ENCODE measurements at regions not wholly inside any gene's neighbourhood (a gene's known extent, or its start where the extent isn't known, plus 50 kb on each side); places are given as distances from the start of the nearest gene placed in this dataset.

GRCh38 chr14:89651805-89652204 is 234.8 kb upstream of the FOXN3 start:
- Histone ChIP-seq H3K36me3 (ENCODE audit: control insufficient read depth, insufficient read depth, low read length) (no peaks in the 10 kb centered on the region), H3K27me3 (ENCODE audit: control insufficient read depth, insufficient read depth, low read length) (no peaks in the 10 kb centered on the region), H3K4me3 (ENCODE audit: low read depth, low read length) (no peak overlapping the region)
- TF ChIP-seq CTCF (IDR thresholded peaks at IDR 0.05; ENCODE audit: insufficient read depth, low read depth, low read length): no peak
- DNase-seq (ENCODE audit: low read depth): no peak
- POLR2A ChIA-PET: no interaction called here
- CTCF ChIA-PET: interaction anchor here (0.6 to 1.3 kb wide), 3 partner anchors 9 to 62 kb away, joined by 3 to 6 read pairs (median 3); no protein-coding TSS in a partner anchor

- CTCF ChIA-PET: no interaction called here
- Histone ChIP-seq H3K4me3 (ENCODE audit: low read depth, low read length) (no peak overlapping the region), H3K27me3 (ENCODE audit: control insufficient read depth, insufficient read depth, low read length) (no peaks in the 10 kb centered on the region), H3K36me3 (ENCODE audit: control insufficient read depth, insufficient read depth, low read length) (no peaks in the 10 kb centered on the region)
- POLR2A ChIA-PET: no interaction called here
- DNase-seq (ENCODE audit: low read depth): no peak
- TF ChIP-seq CTCF (IDR thresholded peaks at IDR 0.05; ENCODE audit: insufficient read depth, low read depth, low read length): no peak
Observed at GRCh38 chr14:89650077-89650978, 233.3 kb upstream of the FOXN3 start.

GRCh38 chr14:89649451-89650075 is 232.5 kb upstream of the FOXN3 start:
- ChIA-PET POLR2A (no interaction called here), CTCF (no interaction called here)
- Histone ChIP-seq H3K4me3 (ENCODE audit: low read depth, low read length) (no peak overlapping the region), H3K36me3 (ENCODE audit: control insufficient read depth, insufficient read depth, low read length) (no peaks in the 10 kb centered on the region), H3K27me3 (ENCODE audit: control insufficient read depth, insufficient read depth, low read length) (no peaks in the 10 kb centered on the region)
- no peak for DNase-seq (ENCODE audit: low read depth)
- no peak for TF ChIP-seq CTCF (IDR thresholded peaks at IDR 0.05; ENCODE audit: insufficient read depth, low read depth, low read length)

GRCh38 chr14:89648924-89649323 is 231.9 kb upstream of the FOXN3 start:
- ChIA-PET POLR2A (no interaction called here), CTCF (no interaction called here)
- no peak for TF ChIP-seq CTCF (IDR thresholded peaks at IDR 0.05; ENCODE audit: insufficient read depth, low read depth, low read length)
- Histone ChIP-seq H3K36me3 (ENCODE audit: control insufficient read depth, insufficient read depth, low read length) (no peaks in the 10 kb centered on the region), H3K4me3 (ENCODE audit: low read depth, low read length) (no peak overlapping the region), H3K27me3 (ENCODE audit: control insufficient read depth, insufficient read depth, low read length) (no peaks in the 10 kb centered on the region)
- DNase-seq (ENCODE audit: low read depth): no peak

- no peak for TF ChIP-seq CTCF (IDR thresholded peaks at IDR 0.05; ENCODE audit: insufficient read depth, low read depth, low read length)
- POLR2A ChIA-PET: no interaction called here
- no peaks in the 10 kb centered on the region for H3K36me3 ChIP-seq (ENCODE audit: control insufficient read depth, insufficient read depth, low read length)
- no peak overlapping the region for H3K4me3 ChIP-seq (ENCODE audit: low read depth, low read length)
- CTCF ChIA-PET: no interaction called here
- no peak for DNase-seq (ENCODE audit: low read depth)
- H3K27me3 ChIP-seq (ENCODE audit: control insufficient read depth, insufficient read depth, low read length): no peaks in the 10 kb centered on the region
Observed at GRCh38 chr14:89648510-89648909, 231.5 kb upstream of the FOXN3 start.
